ENCODE measurements at regions not wholly inside any gene's neighbourhood (a gene's known extent, or its start where the extent isn't known, plus 50 kb on each side); places are given as distances from the start of the nearest gene placed in this dataset.

GRCh38 chr4:120524237-120524636 lies 398.3 kb downstream of the PRDM5 start:
- no peaks in the 10 kb centered on the region for H3K36me3 ChIP-seq
- WGBS = 66% methylated on average over 2 of the region's 2 CpGs
- H3K4me1 ChIP-seq = no peaks in the 10 kb centered on the region
- intact Hi-C loops (cut with DNase I) = no loop called here
- DNase-seq (ENCODE audit: extremely low spot score) = no peak
- no peak overlapping the region for H3K27ac ChIP-seq (replicated peaks in 1 of 4)
- no peak overlapping the region for H3K4me3 ChIP-seq
- TF ChIP-seq, protein P1, sequence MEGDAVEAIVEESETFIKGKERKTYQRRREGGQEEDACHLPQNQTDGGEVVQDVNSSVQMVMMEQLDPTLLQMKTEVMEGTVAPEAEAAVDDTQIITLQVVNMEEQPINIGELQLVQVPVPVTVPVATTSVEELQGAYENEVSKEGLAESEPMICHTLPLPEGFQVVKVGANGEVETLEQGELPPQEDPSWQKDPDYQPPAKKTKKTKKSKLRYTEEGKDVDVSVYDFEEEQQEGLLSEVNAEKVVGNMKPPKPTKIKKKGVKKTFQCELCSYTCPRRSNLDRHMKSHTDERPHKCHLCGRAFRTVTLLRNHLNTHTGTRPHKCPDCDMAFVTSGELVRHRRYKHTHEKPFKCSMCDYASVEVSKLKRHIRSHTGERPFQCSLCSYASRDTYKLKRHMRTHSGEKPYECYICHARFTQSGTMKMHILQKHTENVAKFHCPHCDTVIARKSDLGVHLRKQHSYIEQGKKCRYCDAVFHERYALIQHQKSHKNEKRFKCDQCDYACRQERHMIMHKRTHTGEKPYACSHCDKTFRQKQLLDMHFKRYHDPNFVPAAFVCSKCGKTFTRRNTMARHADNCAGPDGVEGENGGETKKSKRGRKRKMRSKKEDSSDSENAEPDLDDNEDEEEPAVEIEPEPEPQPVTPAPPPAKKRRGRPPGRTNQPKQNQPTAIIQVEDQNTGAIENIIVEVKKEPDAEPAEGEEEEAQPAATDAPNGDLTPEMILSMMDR (IDR thresholded peaks at IDR 0.05) = no peak
- TF ChIP-seq POLR2AphosphoS5 (IDR thresholded peaks at IDR 0.05) (no peak), EP300 (IDR thresholded peaks at IDR 0.05) (no peak)
- no peaks in the 10 kb centered on the region for H3K27me3 ChIP-seq
- H3K9me3 ChIP-seq = no peaks in the 10 kb centered on the region

GRCh38 chr4:120520761-120521160 lies 401.8 kb downstream of the PRDM5 start:
- Histone ChIP-seq H3K27me3 (no peaks in the 10 kb centered on the region), H3K27ac (replicated peaks in 1 of 4) (no peak overlapping the region), H3K9me3 (no peaks in the 10 kb centered on the region), H3K36me3 (no peaks in the 10 kb centered on the region), H3K4me1 (no peaks in the 10 kb centered on the region), H3K4me3 (no peak overlapping the region)
- TF ChIP-seq POLR2A (IDR thresholded peaks at IDR 0.05; ENCODE audit: low read depth) = no peak
- no peak for TF ChIP-seq POLR2AphosphoS5 (IDR thresholded peaks at IDR 0.05)
- TF ChIP-seq EP300 (IDR thresholded peaks at IDR 0.05) = no peak
- TF ChIP-seq, protein P1 (IDR thresholded peaks at IDR 0.05) = no peak
- WGBS = 88% methylated on average over 2 of the region's 2 CpGs
- DNase-seq (ENCODE audit: extremely low spot score) = no peak
- intact Hi-C loops (cut with DNase I) = no loop called here

- Histone ChIP-seq H3K36me3 (no peaks in the 10 kb centered on the region), H3K9me3 (peaks cover 0 to 18% (median 2%) of the 10 kb centered on the region in 4 donors), H3K4me1 (no peaks in the 10 kb centered on the region), H3K27ac (replicated peaks in 1 of 4) (peak overlapping the region in 1 of 4 donors; percentile 2), H3K27me3 (no peaks in the 10 kb centered on the region), H3K4me3 (peak overlapping the region in 2 of 4 donors; percentile 6 to 25)
- intact Hi-C loops (cut with DNase I) = no loop called here
- 41% methylated on average over 3 of the region's 3 CpGs for WGBS
- DNase-seq (ENCODE audit: extremely low spot score) = no peak
- TF ChIP-seq POLR2AphosphoS5 (IDR thresholded peaks at IDR 0.05) (peak in 1 of 2 donors; percentile 41), POLR2A (IDR thresholded peaks at IDR 0.05; ENCODE audit: low read depth) (no peak)
- TF ChIP-seq, protein P1 (IDR thresholded peaks at IDR 0.05) = no peak
Measured at GRCh38 chr4:120517966-120518365, 404.6 kb downstream of the PRDM5 start.

DNA sequence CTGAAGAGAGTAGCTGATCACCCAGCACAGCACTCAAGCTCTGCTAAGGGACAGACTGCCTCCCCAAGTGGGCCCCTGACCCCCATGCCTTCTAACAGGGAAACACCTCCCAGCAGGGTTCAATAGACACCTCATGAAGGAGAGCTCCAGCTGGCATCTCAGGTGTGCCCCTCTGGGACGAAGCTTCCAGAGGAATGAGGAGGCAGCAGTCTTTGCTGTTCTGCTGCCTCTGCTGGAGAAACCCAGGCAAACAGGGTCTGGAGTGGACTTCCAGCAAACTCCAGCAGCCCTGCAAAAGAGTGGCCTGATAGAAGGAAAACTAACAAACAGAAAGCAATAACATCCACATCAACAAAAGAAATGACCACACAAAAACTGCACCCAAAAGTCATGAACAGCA lies 412.8 kb downstream of the PRDM5 start:
- WGBS = 88% methylated on average over 1 of the region's 1 CpG
- TF ChIP-seq POLR2A (IDR thresholded peaks at IDR 0.05; ENCODE audit: low read depth) (no peak), POLR2AphosphoS5 (IDR thresholded peaks at IDR 0.05) (no peak), EP300 (IDR thresholded peaks at IDR 0.05) (no peak)
- TF ChIP-seq, protein P1 (IDR thresholded peaks at IDR 0.05) = no peak
- Histone ChIP-seq H3K27me3 (no peaks in the 10 kb centered on the region), H3K4me1 (no peaks in the 10 kb centered on the region), H3K4me3 (no peak overlapping the region), H3K9me3 (peaks cover 0 to 18% (median 11%) of the 10 kb centered on the region in 4 donors), H3K36me3 (no peaks in the 10 kb centered on the region), H3K27ac (replicated peaks in 1 of 4) (no peak overlapping the region)
- no peak for DNase-seq (ENCODE audit: extremely low spot score)
- intact Hi-C loops (cut with DNase I) = no loop called here

- peaks cover 0 to 18% (median 8%) of the 10 kb centered on the region in 4 donors for H3K9me3 ChIP-seq
- no peak overlapping the region for H3K27ac ChIP-seq (replicated peaks in 1 of 4)
- H3K36me3 ChIP-seq = no peaks in the 10 kb centered on the region
- DNase-seq (ENCODE audit: extremely low spot score) = no peak
- no peaks in the 10 kb centered on the region for H3K27me3 ChIP-seq
- no peak for TF ChIP-seq EP300 (IDR thresholded peaks at IDR 0.05)
- no peak for TF ChIP-seq POLR2A (IDR thresholded peaks at IDR 0.05; ENCODE audit: low read depth)
- no peak for TF ChIP-seq POLR2AphosphoS5 (IDR thresholded peaks at IDR 0.05)
- TF ChIP-seq, protein P1 (IDR thresholded peaks at IDR 0.05) = no peak
- H3K4me3 ChIP-seq = no peak overlapping the region
- WGBS = no CpG with 5 or more reads among the region's 4 CpGs
- no peaks in the 10 kb centered on the region for H3K4me1 ChIP-seq
- intact Hi-C loops (cut with DNase I) = no loop called here
Measured at GRCh38 chr4:120509222-120509621, 413.3 kb downstream of the PRDM5 start.
